Kidney tubule cell (primary cell): ENCODE measurements at regions not wholly inside any gene's neighbourhood (a gene's known extent, or its start where the extent isn't known, plus 50 kb on each side); places are given as distances from the start of the nearest gene placed in this dataset.
A peak's percentile ranks its signal among the peaks of the same experiment; 100 is the strongest.
"Not testable (repeated sequence)": the region's sequence is repeated elsewhere in the genome, so short reads cannot be mapped to it uniquely, and the experiment has no call there.

Source experiments
- DNase-seq: peaks from one replicate; pipeline ENCODE4 v3.0.0-alpha.2; 2018; ENCODE audit warnings: low spot score

GRCh38 chr14:88064841-88065240, 59.9 kb downstream of the GPR65 start:
- DNase-seq = no peak

- no peak for DNase-seq
Observed at GRCh38 chr14:88069677-88070076, 64.7 kb downstream of the GPR65 start.

DNA sequence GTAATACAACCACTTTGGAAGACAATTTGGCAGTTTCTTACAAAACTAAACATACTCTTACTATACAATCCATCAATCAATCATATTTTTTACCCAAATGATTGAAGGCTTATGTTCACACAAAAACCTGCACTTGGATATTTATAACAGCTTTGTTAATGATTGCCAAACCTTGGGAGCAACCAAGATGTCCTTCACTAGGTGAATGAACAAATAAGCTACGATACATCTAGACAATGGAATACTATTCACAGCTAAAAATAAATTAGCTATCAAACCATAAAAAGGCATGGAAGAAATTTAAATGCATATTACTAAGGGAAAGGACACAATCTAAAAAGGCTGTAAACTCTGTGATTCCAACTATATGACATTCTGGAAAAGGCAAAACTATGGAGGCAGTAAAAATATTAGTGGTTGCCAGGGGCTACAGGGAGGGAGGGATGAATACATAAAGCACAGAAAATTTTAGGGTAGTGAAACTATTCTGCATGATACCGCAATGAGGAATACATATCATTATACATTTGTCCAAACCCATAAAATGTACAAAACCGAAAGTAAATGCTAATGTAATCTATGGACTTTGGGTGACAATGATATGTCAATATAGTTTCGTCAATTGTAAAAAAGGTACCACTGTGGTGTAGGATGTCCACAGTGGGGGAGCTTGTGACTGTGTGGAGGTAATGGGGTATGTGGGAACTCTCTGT, 70.5 kb downstream of the GPR65 start:
- no peak for DNase-seq

DNA sequence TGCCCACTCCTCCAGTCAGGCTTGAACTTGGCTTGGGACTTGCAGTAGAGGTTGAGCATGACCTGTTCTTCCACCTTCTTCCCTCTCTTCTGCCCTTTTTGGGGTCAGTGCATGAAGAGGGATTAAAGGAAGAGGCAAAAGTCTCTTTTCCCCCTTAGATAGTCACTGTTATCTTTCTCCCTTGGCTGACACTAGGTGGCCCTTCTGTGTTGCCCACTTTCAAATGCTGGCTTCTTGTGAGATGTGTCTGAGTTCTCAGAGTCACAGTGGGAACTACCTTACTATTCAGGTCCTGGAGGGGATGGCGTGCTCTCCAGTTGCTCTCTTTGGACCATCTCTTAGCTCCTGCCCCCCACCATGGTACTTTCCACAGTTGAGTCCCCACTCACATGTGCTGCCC, 73.6 kb downstream of the GPR65 start:
- no peak for DNase-seq

- DNase-seq = no peak
Observed at GRCh38 chr14:88079624-88080023, 74.7 kb downstream of the GPR65 start.

- DNase-seq = no peak
Observed at GRCh38 chr14:88085736-88086135, 80.8 kb downstream of the GPR65 start.

DNA sequence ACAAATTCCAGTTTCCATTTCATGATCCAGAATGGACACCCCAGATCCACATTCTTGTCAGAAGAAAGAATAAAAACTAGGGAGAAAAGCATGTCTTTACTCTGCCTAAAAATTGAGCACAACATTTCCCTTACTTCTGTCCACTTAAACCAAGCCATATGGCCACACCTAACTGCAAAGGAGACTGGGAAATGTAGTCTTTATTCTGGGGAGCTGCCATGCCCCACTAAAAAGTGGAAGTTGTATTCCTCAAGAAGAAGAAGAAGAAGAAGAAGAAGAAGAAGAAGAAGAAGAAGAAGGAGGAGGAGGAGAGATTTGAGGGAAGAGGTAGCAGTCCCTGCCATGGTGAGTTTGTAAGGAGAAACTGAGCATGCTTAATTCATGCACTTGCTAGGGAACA, 84.5 kb downstream of the GPR65 start:
- DNase-seq = no peak

- no peak for DNase-seq
Observed at GRCh38 chr14:88092529-88092928, 87.6 kb downstream of the GPR65 start.

DNA sequence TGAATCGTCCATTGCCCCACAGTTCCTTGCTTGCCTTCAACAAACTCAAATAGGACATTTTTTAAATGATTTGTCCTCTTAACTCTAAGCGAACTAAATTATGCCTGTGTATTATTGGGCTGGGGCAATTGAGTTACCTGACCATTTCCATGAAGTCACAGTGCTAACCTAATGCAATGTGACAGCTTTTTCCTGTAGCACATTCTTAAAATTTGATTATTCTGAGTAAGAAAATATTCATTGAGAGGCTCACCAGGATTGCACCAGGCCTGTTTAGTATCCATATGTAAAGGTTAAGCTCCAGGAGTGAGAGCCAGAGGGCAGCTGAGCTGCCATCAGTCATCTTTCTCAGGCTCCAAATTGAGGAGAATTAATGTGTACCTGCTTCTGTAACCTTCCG, 90.9 kb downstream of the GPR65 start:
- DNase-seq = no peak

DNA sequence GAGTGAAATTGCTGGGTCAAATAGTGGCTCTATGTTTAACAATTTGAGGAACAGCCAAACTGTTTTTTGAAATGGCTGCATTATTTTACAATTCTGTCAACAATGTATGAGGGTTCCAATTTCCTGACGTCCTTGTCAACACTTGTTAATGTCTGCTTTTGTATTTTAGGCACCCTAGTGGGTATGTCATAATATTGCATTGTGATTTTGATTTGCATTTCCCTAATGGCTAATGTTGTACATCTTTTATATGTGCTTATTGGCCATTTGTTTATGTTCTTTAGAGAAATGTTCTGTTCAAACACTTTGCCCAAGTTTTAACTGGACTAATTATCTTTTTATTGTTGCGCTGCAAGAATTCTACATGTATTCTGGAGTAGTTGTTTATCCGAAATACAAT, 93.2 kb downstream of the GPR65 start:
- no peak for DNase-seq

DNA sequence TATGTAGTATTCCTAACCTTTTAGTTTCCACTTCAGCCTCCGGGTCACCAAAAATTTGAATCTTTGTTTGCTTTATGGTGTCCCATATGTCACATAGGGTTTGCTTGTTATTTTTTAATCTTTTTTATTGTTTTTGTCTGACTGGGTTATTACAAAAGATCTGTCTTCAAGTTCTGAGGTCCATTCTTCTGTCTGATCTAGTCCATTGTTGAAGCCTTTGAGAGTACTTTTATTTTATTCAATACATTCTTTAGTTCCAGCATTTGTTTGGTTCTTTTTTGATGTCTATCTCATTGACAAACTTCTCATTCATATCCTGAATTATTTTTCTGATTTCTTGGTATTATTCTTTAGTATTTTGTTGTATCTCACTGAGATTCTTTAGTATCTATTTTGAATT, 99.8 kb downstream of the GPR65 start:
- DNase-seq = no peak

- no peak for DNase-seq
Observed at GRCh38 chr14:88106377-88106776, 101.4 kb downstream of the GPR65 start.

GRCh38 chr14:88127669-88128068, 122.7 kb downstream of the GPR65 start:
- DNase-seq = not testable (repeated sequence)

- no peak for DNase-seq
Observed at GRCh38 chr14:88128816-88129215, 123.9 kb downstream of the GPR65 start.

DNA sequence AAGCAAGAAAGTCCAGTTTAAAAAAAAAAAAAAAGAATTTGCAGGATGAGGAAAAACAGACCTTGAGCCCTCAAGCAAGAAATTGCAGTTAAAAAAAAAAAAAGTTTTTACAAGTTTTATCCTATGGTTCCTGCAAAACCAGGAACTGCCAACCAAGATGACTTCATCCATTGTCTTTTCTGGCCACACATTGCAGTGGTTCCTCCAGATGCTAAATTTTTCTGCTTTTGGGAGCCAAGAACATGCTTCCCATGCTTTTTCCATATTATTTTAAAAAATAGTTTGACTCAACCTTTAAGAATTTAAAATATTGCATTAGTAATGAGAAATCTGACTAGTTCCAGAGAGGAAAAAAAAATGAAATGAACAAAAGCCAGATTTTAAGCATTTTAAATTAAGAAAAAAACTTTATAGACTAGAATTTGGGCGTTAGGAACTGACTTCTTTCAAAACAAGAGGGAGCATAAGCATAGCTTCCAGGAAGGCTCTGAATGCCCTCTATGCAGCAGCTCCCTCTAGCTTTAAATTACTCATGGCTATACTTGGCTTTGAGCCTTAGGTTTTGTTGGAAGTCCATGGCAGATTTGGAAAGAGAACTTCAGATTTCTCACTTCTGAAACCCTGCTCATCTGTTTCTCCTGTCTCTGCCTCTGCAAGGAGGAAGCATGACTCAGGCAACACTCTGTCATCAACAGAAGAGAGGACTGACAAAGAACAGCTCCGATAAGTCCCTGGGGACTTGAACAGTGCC, 124.5 kb downstream of the GPR65 start:
- DNase-seq = peak; percentile 3

DNA sequence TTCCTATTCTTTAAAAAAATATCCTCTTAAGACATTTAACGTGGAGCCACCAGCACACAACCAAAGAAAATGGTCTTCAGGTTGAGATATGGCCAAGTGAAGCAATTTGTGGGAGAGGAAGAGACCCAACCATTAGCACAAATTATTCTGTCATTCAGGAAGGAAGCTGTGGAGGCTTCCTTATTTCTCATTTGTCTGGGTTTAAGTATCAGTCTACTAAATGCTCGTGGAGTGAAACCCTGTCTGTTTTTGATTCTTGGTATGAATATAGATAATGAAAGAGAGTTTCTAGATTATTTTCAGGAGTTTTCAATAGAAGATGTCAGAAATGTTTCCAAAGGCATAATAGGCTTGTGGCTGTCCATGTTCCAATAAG, 125.1 kb downstream of the GPR65 start:
- no peak for DNase-seq
